H1 (cell line): ENCODE measurements at regions not wholly inside any gene's neighbourhood (a gene's known extent, or its start where the extent isn't known, plus 50 kb on each side); places are given as distances from the start of the nearest gene placed in this dataset.

Experiments used
- CTCF ChIA-PET: fragments of 300-600 bp; sonication (Branson Sonifier 250); formaldehyde crosslinking; loops from one replicate; lab custom pipeline; 2021; ENCODE audit not compliant: partially characterized antibody; lab: Charles Lee
- POLR2A ChIA-PET: fragments of 300-600 bp; sonication (Branson Sonifier 250); formaldehyde crosslinking; loops from one replicate; lab custom pipeline; 2021; ENCODE audit warnings: inconsistent platforms; ENCODE audit not compliant: partially characterized antibody; lab: Charles Lee
- DNase-seq, 2 experiments: peaks; one replicate each; pipeline versions ENCODE4 v3.0.0 to v3.0.0-alpha.2; 2010 to 2022; ENCODE audit warnings: low spot score in 2 of 2, low read depth in 1 of 2, mixed read lengths in 1 of 2
- FAIRE-seq: peaks from 2 replicates; lab custom pipeline; 2011; peaks lifted over from hg19 to GRCh38; lab: Jason Lieb, UNC
- H2AFZ ChIP-seq: 2 replicates; pipeline ENCODE4 v1.8.1; 2012; ENCODE audit warnings: low read length, inconsistent platforms
- H2AK5ac ChIP-seq: 2 replicates; pipeline ENCODE4 v1.6.1; 2013; ENCODE audit warnings: low read depth, low read length
- H2BK120ac ChIP-seq: replicated peaks from 2 replicates; pipeline ENCODE3; 2013; ENCODE audit warnings: low read depth, low read length, inconsistent platforms
- H2BK12ac ChIP-seq: 2 replicates; pipeline ENCODE4 v1.6.1; 2013; ENCODE audit warnings: low read depth, low read length
- H2BK15ac ChIP-seq: 2 replicates; pipeline ENCODE4 v1.6.1; 2013; ENCODE audit warnings: low read length
- H2BK20ac ChIP-seq: 2 replicates; pipeline ENCODE4 v1.6.1; 2013; ENCODE audit warnings: low read length
- H2BK5ac ChIP-seq: 2 replicates; pipeline ENCODE4 v1.6.1; 2013; ENCODE audit warnings: low read depth, low read length
- H3K14ac ChIP-seq: 2 replicates; pipeline ENCODE4 v1.6.1; 2013; ENCODE audit warnings: inconsistent platforms; ENCODE audit not compliant: insufficient read length
- H3K18ac ChIP-seq: 2 replicates; pipeline ENCODE4 v1.6.1; 2013; ENCODE audit warnings: low read length; ENCODE audit errors: extremely low read depth
- H3K23ac ChIP-seq: 2 replicates; pipeline ENCODE4 v1.6.1; 2013; ENCODE audit warnings: inconsistent platforms; ENCODE audit not compliant: insufficient read length
- H3K23me2 ChIP-seq: 2 replicates; pipeline ENCODE4 v1.6.1; 2013; ENCODE audit warnings: low read depth, low read length
- H3K27ac ChIP-seq: 2 replicates; pipeline ENCODE4 v1.6.1; 2011; ENCODE audit warnings: low read depth, low read length, inconsistent platforms
- H3K27me3 ChIP-seq, 4 experiments: replicated peaks in 1 of 4; 1 replicate in 1 of 4; 2 replicates in 3 of 4; pipeline versions ENCODE4 v1.6.1 to v1.8.1; 2011 to 2013; ENCODE audit warnings: low read length in 3 of 4, mild to moderate bottlenecking in 3 of 4, inconsistent platforms in 2 of 4, mixed read lengths in 2 of 4, moderate library complexity in 1 of 4; ENCODE audit not compliant: control insufficient read depth in 3 of 4, insufficient read depth in 3 of 4; ENCODE audit errors: extremely low read depth in 1 of 4
- H3K36me3 ChIP-seq, 4 experiments: 2 replicates each; pipeline versions ENCODE4 v1.6.1 to v1.8.1; 2011 to 2013; ENCODE audit warnings: mild to moderate bottlenecking in 4 of 4, low read length in 3 of 4, moderate library complexity in 2 of 4, control low read depth in 1 of 4, inconsistent platforms in 1 of 4; ENCODE audit not compliant: insufficient read depth in 4 of 4, control insufficient read depth in 2 of 4
- H3K4ac ChIP-seq: replicated peaks from 2 replicates; pipeline ENCODE3; 2013; ENCODE audit warnings: low read length, low read depth, mixed read lengths, inconsistent platforms; ENCODE audit not compliant: insufficient read length
- H3K4me1 ChIP-seq, 4 experiments: replicated peaks in 1 of 4; 1 replicate in 1 of 4; 2 replicates in 3 of 4; pipeline versions ENCODE4 v1.6.1 to v1.8.1; 2011 to 2013; ENCODE audit warnings: low read length in 3 of 4, inconsistent platforms in 2 of 4, mixed read lengths in 1 of 4; ENCODE audit not compliant: insufficient read depth in 4 of 4, control insufficient read depth in 3 of 4
- H3K4me2 ChIP-seq, 2 experiments: 2 replicates each; pipeline versions ENCODE4 v1.6.1 to v1.8.1; 2011 to 2013; ENCODE audit warnings: low read depth in 2 of 2, low read length in 2 of 2, control low read depth in 1 of 2, inconsistent platforms in 1 of 2, mild to moderate bottlenecking in 1 of 2; ENCODE audit not compliant: insufficient read depth in 1 of 2
- H3K4me3 ChIP-seq, 4 experiments: fragments of 200-600, 300-600 bp in 1 of 4; sonication (generic), shearing (Covaris generic), sonication (Bioruptor Twin) in 1 of 4; 2 replicates each; pipeline versions ENCODE4 v1.5.1 to v1.8.1; 2011 to 2016; ENCODE audit warnings: low read length in 4 of 4, low read depth in 3 of 4, control low read depth in 2 of 4, inconsistent platforms in 2 of 4, mild to moderate bottlenecking in 2 of 4, mixed read lengths in 1 of 4, moderate library complexity in 1 of 4; ENCODE audit not compliant: insufficient read depth in 2 of 4; ENCODE audit errors: extremely low read depth in 1 of 4
- H3K56ac ChIP-seq: replicated peaks from 2 replicates; pipeline ENCODE3; 2013; ENCODE audit warnings: low read depth, mild to moderate bottlenecking, mixed read lengths, low read length, inconsistent platforms; ENCODE audit not compliant: insufficient read length
- H3K79me1 ChIP-seq: 2 replicates; pipeline ENCODE4 v1.6.1; 2013; ENCODE audit warnings: low read depth, low read length, control low read depth
- H3K79me2 ChIP-seq, 2 experiments: 2 replicates each; pipeline versions ENCODE4 v1.6.1 to v1.8.1; 2012 to 2013; ENCODE audit warnings: low read length in 2 of 2, mild to moderate bottlenecking in 2 of 2, inconsistent platforms in 1 of 2; ENCODE audit not compliant: insufficient read depth in 2 of 2, control insufficient read depth in 1 of 2
- H3K9ac ChIP-seq, 4 experiments: replicated peaks in 1 of 4; 1 replicate in 1 of 4; 2 replicates in 3 of 4; pipeline versions ENCODE4 v1.6.1 to v1.8.1; 2011 to 2013; ENCODE audit warnings: low read depth in 3 of 4, low read length in 3 of 4, control low read depth in 2 of 4, mild to moderate bottlenecking in 2 of 4, moderate library complexity in 2 of 4, inconsistent platforms in 1 of 4; ENCODE audit errors: extremely low read depth in 1 of 4
- H3K9me3 ChIP-seq, 2 experiments: 2 replicates each; pipeline versions ENCODE4 v1.6.1 to v1.8.1; 2012 to 2013; ENCODE audit warnings: mild to moderate bottlenecking in 2 of 2, moderate library complexity in 2 of 2, control low read depth in 1 of 2, inconsistent platforms in 1 of 2, low read depth in 1 of 2, low read length in 1 of 2, mixed read lengths in 1 of 2; ENCODE audit not compliant: insufficient read depth in 2 of 2
- H4K20me1 ChIP-seq, 2 experiments: replicated peaks in 1 of 2; 2 replicates each; pipeline versions ENCODE3 to v1.8.1; 2011 to 2013; ENCODE audit warnings: inconsistent platforms in 2 of 2, low read length in 2 of 2, mild to moderate bottlenecking in 1 of 2; ENCODE audit not compliant: insufficient read depth in 2 of 2, control insufficient read depth in 1 of 2
- H4K5ac ChIP-seq: 2 replicates; pipeline ENCODE4 v1.6.1; 2013; ENCODE audit warnings: low read length, low read depth, mixed read lengths, inconsistent platforms; ENCODE audit not compliant: insufficient read length
- H4K8ac ChIP-seq: 2 replicates; pipeline ENCODE4 v1.8.0; 2013; ENCODE audit warnings: mild to moderate bottlenecking, moderate library complexity, low read length, inconsistent platforms; ENCODE audit not compliant: insufficient read depth; ENCODE audit errors: extremely low read depth
- H4K91ac ChIP-seq: replicated peaks from 2 replicates; pipeline ENCODE3; 2013; ENCODE audit warnings: low read length, mixed read lengths, inconsistent platforms; ENCODE audit not compliant: insufficient read length
- ASH2L ChIP-seq: fragments of 200-600, 300-600 bp; sonication (generic); IDR thresholded peaks from one replicate; pipeline ENCODE4 v1.7.1; 2017; ENCODE audit warnings: low read length
- BRCA1 ChIP-seq: IDR thresholded peaks from 2 replicates; pipeline ENCODE4 v1.6.1; 2012; ENCODE audit warnings: low read depth, low read length, improper control_type of control experiment
- E2F6 ChIP-seq: IDR thresholded peaks from 2 replicates; pipeline ENCODE4 v1.6.1; 2012; ENCODE audit warnings: inconsistent platforms
- EGR1 ChIP-seq: IDR thresholded peaks from 2 replicates; pipeline ENCODE4 v1.6.1; 2011; ENCODE audit warnings: low read depth, low read length, borderline replicate concordance
- FOSL1 ChIP-seq: IDR thresholded peaks from 2 replicates; pipeline ENCODE4 v1.6.1; 2011; ENCODE audit warnings: mild to moderate bottlenecking, low read depth, low read length, moderate library complexity; ENCODE audit not compliant: insufficient read depth
- JUN ChIP-seq: IDR thresholded peaks from 2 replicates; pipeline ENCODE4 v1.6.1; 2011; ENCODE audit warnings: low read depth, mild to moderate bottlenecking, improper control_type of control experiment, low read length
- KDM1A ChIP-seq: fragments of 200-600, 300-600 bp; sonication (generic); IDR thresholded peaks from 2 replicates; pipeline ENCODE4 v1.7.1; 2016; ENCODE audit warnings: mild to moderate bottlenecking, low read length, borderline replicate concordance
- KDM4A ChIP-seq: IDR thresholded peaks from one replicate; pipeline ENCODE4 v1.7.1; 2012; ENCODE audit warnings: low read depth, mild to moderate bottlenecking, moderate library complexity, low read length, inconsistent platforms; ENCODE audit not compliant: severe bottlenecking
- KDM5A ChIP-seq: fragments of 200-600 bp; IDR thresholded peaks from 2 replicates; pipeline ENCODE4 v1.7.1; 2012; ENCODE audit warnings: mild to moderate bottlenecking, low read length, inconsistent platforms, mixed read lengths
- NRF1 ChIP-seq: IDR thresholded peaks from 2 replicates; pipeline ENCODE4 v1.6.1; 2011; ENCODE audit warnings: mild to moderate bottlenecking, low read depth, low read length, improper control_type of control experiment
- PHF8 ChIP-seq: fragments of 200-600 bp; sonication (generic); conservative IDR thresholded peaks from 2 replicates; pipeline ENCODE4 v1.7.1; 2012; ENCODE audit warnings: low read depth, mild to moderate bottlenecking, inconsistent platforms, low read length, moderate library complexity
- POLR2A ChIP-seq, 2 experiments: IDR thresholded peaks; 1 replicate in 1 of 2; 2 replicates in 1 of 2; pipeline ENCODE4 v1.6.1; 2011; ENCODE audit warnings: low read depth in 2 of 2, low read length in 2 of 2, mild to moderate bottlenecking in 2 of 2; ENCODE audit errors: control extremely low read depth in 1 of 2
- RNF2 ChIP-seq: fragments of 200-900, 300-1000 bp; sonication (generic); IDR thresholded peaks from 2 replicates; pipeline ENCODE4 v1.7.1; 2016; ENCODE audit warnings: borderline replicate concordance, low read depth, mild to moderate bottlenecking, antibody characterized with exemption, low read length; ENCODE audit not compliant: poor library complexity, severe bottlenecking; ENCODE audit errors: missing control alignments
- SP1 ChIP-seq: IDR thresholded peaks from 2 replicates; pipeline ENCODE4 v1.6.1; 2011; ENCODE audit warnings: low read depth, low read length
- SUZ12 ChIP-seq: fragments of 200-600 bp; sonication (generic); IDR thresholded peaks from 2 replicates; pipeline ENCODE4 v1.6.1; 2012; ENCODE audit warnings: mild to moderate bottlenecking, inconsistent platforms, low read length, moderate library complexity, mixed read lengths
- WGBS, 2 experiments: shearing (Covaris generic) in 1 of 2; methylation state at CpG; one replicate each; pipeline versions ENCODE4 v1.1.6 to v1.1.7; 2013 to 2015; ENCODE audit warnings: low lambda C conversion rate in 2 of 2, mixed read lengths in 2 of 2, inconsistent platforms in 1 of 2, low coverage in 1 of 2, missing lambda C conversion rate in 1 of 2; ENCODE audit not compliant: insufficient replicate concordance in 2 of 2, insufficient coverage in 1 of 2, insufficient read length in 1 of 2; ENCODE audit errors: extremely low coverage in 1 of 2, missing lambda C conversion rate in 1 of 2; 5-methylcytosine and 5-hydroxymethylcytosine counted together

DNA sequence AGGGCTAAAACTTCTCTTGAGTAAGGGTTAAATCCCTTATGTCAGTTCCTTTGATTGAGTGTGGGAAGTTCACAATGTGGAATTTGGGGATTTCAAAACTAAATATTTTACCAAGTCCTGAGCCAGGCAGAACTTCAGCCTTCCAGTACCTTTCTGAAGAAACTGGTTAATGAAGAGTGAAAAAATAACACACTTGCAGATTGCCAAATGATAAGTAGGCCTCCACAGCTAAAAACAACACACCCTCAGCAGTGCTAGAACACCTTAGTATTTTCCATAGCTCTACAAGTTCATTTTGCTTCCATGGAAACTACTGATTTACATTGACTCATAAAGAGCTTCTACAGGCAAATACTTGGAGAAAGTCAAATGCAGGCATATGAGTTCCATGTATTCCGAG, 326.8 kb downstream of the ZNF674 start:
- FAIRE-seq, result no peak
- Histone ChIP-seq H3K79me1 (no peaks in the 10 kb centered on the region), H3K79me2 (no peaks in the 10 kb centered on the region), H4K5ac (no peak overlapping the region), H3K18ac (no peak overlapping the region), H3K27me3 (no peaks in the 10 kb centered on the region), H3K23ac (no peak overlapping the region), H4K8ac (no peak overlapping the region), H2BK5ac (no peak overlapping the region), H4K20me1 (no peaks in the 10 kb centered on the region), H4K91ac (no peak overlapping the region), H2AK5ac (no peak overlapping the region), H2BK15ac (no peak overlapping the region), H3K14ac (no peak overlapping the region), H3K9me3 (no peaks in the 10 kb centered on the region), H3K4ac (no peak overlapping the region), H3K4me1 (no peaks in the 10 kb centered on the region), H2BK12ac (no peak overlapping the region), H2AFZ (no peak overlapping the region), H3K9ac (no peak overlapping the region), H3K23me2 (no peaks in the 10 kb centered on the region), H3K56ac (no peak overlapping the region), H2BK120ac (no peak overlapping the region), H3K27ac (no peak overlapping the region), H2BK20ac (no peak overlapping the region), H3K36me3 (no peaks in the 10 kb centered on the region), H3K4me3 (no peak overlapping the region), H3K4me2 (no peak overlapping the region)
- no peak for TF ChIP-seq KDM4A
- TF ChIP-seq SP1, result no peak
- TF ChIP-seq E2F6, result no peak
- TF ChIP-seq KDM1A, result no peak
- no peak for TF ChIP-seq BRCA1
- TF ChIP-seq POLR2A (IDR thresholded peaks at IDR 0.05; ENCODE audit: control extremely low read depth in 1 of 2, low read depth in 2 of 2, low read length in 2 of 2), result no peak
- no peak for TF ChIP-seq ASH2L
- TF ChIP-seq RNF2, result no peak
- TF ChIP-seq PHF8, result no peak
- no peak for TF ChIP-seq EGR1
- no peak for TF ChIP-seq NRF1
- no peak for TF ChIP-seq SUZ12
- TF ChIP-seq KDM5A, result no peak
- TF ChIP-seq JUN, result no peak
- TF ChIP-seq FOSL1, result no peak
- CTCF ChIA-PET, result no interaction called here
- DNase-seq, result no peak
- 100% methylated on average over 1 of the region's 1 CpG; no CpG with 5 or more reads in 1 of the 2 experiments for WGBS, 2 experiments
- POLR2A ChIA-PET, result no interaction called here
